Esophagus squamous epithelium (tissue), 5 donors: ENCODE measurements at regions not wholly inside any gene's neighbourhood (a gene's known extent, or its start where the extent isn't known, plus 50 kb on each side); places are given as distances from the start of the nearest gene placed in this dataset.

Experiments
- DNase-seq: peaks from one replicate; lab custom pipeline; 2025; lab: John Stamatoyannopoulos, UW
- H3K27ac ChIP-seq, 4 donors: fragments of 200-600 bp; sonication (generic); one replicate each; pipeline ENCODE4 v1.5.1; 2016 to 2019; ENCODE audit warnings: mild to moderate bottlenecking in 1 of 4
- H3K27me3 ChIP-seq, 4 donors: fragments of 200-600 bp; sonication (generic); 1 replicate in 3 of 4; 2 replicates in 1 of 4; pipeline versions ENCODE4 v1.5.1 to v1.6.0; 2017 to 2021; ENCODE audit warnings: antibody characterized with exemption in 1 of 4
- H3K36me3 ChIP-seq, 3 donors: fragments of 200-600 bp; sonication (generic); one replicate each; pipeline ENCODE4 v1.5.1; 2016 to 2019
- H3K4me1 ChIP-seq, 3 donors: fragments of 200-600 bp; sonication (generic); one replicate each; pipeline ENCODE4 v1.5.1; 2017 to 2019
- H3K4me3 ChIP-seq, 4 donors: fragments of 200-600 bp; sonication (generic); 1 replicate in 3 of 4; 2 replicates in 1 of 4; pipeline ENCODE4 v1.5.1; 2016 to 2019; ENCODE audit warnings: mild to moderate bottlenecking in 2 of 4, moderate library complexity in 1 of 4
- H3K9me3 ChIP-seq, 3 donors: fragments of 200-600 bp; sonication (generic); one replicate each; pipeline ENCODE4 v1.5.1; 2016 to 2019
- POLR2A ChIP-seq, 4 donors: fragments of 450-650 bp; IDR thresholded peaks; one replicate each; pipeline ENCODE4 v1.6.1; 2017; ENCODE audit warnings: antibody characterized with exemption in 4 of 4, mild to moderate bottlenecking in 4 of 4, moderate library complexity in 3 of 4
- WGBS, 2 donors: methylation state at CpG; one replicate each; pipeline ENCODE4 v1.1.5; 2018; 5-methylcytosine and 5-hydroxymethylcytosine counted together
- intact Hi-C: fragments of 100-400 bp; cut with DNase I; formaldehyde crosslinking; loops from one replicate; pipeline ENCODE4 v1.15.0; 2022
- TF ChIP-seq, protein P1 (sequence below), 6 experiments: fragments of 450-650 bp in 4 of 6; fragments of 200-600 bp in 2 of 6; sonication (generic) in 2 of 6; IDR thresholded peaks; one replicate each; pipeline ENCODE4 v1.5.1; 2016 to 2019; ENCODE audit warnings: antibody characterized with exemption in 6 of 6, mild to moderate bottlenecking in 4 of 6, moderate library complexity in 4 of 6
- donor health status: DM: yes; HTN: yes; CAD: no.

GRCh38 chr4:137722910-137723309 is 190.6 kb upstream of the PCDH18 start:
- H3K4me3 ChIP-seq = no peak overlapping the region

DNA sequence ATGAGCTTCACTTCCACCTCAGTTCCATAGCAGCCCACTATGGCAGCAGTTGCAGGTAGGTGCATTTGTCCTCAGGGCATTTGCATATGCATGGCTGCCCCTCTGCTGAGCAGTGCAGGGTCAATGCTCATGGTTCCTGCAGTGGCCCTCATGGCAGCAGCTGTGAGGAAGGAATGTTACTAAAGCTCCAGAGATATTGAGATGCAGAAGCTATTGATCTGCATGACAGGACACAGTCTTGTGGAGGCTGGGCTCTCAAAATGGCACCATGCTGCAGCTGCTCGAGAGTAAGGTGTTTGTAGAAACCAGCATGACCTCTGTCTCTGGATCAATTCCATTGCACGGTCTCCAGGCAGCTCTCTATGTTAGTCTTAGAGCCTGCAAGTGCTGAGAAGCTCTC is 179.2 kb upstream of the PCDH18 start:
- H3K27me3 ChIP-seq = no peaks in the 10 kb centered on the region
- intact Hi-C loops = no loop called here
- WGBS, 2 donors = 63 to 100% methylated on average over 1 to 2 of the region's 2 CpGs

More at GRCh38 chr4:137722910-137723309, 190.6 kb upstream of the PCDH18 start:
- 80 to 85% methylated on average over 1 of the region's 1 CpG for WGBS, 2 donors
- no peaks in the 10 kb centered on the region for H3K27me3 ChIP-seq
- no peaks in the 10 kb centered on the region for H3K36me3 ChIP-seq
- H3K27ac ChIP-seq = no peak overlapping the region
- no peaks in the 10 kb centered on the region for H3K4me1 ChIP-seq
- no peaks in the 10 kb centered on the region for H3K9me3 ChIP-seq
- intact Hi-C loops = no loop called here
- no peak for TF ChIP-seq POLR2A (IDR thresholded peaks at IDR 0.05)
- TF ChIP-seq, protein P1, sequence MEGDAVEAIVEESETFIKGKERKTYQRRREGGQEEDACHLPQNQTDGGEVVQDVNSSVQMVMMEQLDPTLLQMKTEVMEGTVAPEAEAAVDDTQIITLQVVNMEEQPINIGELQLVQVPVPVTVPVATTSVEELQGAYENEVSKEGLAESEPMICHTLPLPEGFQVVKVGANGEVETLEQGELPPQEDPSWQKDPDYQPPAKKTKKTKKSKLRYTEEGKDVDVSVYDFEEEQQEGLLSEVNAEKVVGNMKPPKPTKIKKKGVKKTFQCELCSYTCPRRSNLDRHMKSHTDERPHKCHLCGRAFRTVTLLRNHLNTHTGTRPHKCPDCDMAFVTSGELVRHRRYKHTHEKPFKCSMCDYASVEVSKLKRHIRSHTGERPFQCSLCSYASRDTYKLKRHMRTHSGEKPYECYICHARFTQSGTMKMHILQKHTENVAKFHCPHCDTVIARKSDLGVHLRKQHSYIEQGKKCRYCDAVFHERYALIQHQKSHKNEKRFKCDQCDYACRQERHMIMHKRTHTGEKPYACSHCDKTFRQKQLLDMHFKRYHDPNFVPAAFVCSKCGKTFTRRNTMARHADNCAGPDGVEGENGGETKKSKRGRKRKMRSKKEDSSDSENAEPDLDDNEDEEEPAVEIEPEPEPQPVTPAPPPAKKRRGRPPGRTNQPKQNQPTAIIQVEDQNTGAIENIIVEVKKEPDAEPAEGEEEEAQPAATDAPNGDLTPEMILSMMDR (IDR thresholded peaks at IDR 0.05) = no peak
- no peak for DNase-seq

DNA sequence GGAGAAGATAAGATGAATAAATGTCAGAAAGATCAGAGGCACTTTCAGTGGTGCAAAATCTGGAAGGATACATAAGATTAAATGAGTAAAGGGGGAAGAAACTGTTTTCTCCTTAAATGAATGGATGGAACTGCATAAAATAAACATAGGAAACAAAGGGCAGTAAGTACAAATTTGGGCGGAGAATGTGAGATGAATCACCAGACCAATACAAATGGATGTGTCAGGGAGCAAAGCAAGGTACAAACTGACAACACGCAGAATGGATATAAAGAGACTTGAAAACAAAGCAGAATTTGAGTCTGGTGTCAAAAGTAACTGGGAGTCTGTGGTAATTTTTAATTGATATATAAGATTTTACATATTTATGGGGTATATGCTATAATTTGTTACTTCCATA is 175.3 kb upstream of the PCDH18 start:
- Histone ChIP-seq H3K27ac (no peak overlapping the region), H3K36me3 (no peaks in the 10 kb centered on the region), H3K4me1 (peaks cover 0 to 25% (median 2%) of the 10 kb centered on the region in 3 donors), H3K27me3 (no peaks in the 10 kb centered on the region), H3K9me3 (no peaks in the 10 kb centered on the region), H3K4me3 (no peak overlapping the region)
- intact Hi-C loops = no loop called here
- 30 to 51% methylated on average over 2 of the region's 2 CpGs for WGBS, 2 donors
- TF ChIP-seq, protein P1 (IDR thresholded peaks at IDR 0.05) = no peak
- TF ChIP-seq POLR2A (IDR thresholded peaks at IDR 0.05) = no peak
- DNase-seq = no peak

More for the DNA sequence above, 179.2 kb upstream of the PCDH18 start:
- no peak for TF ChIP-seq POLR2A (IDR thresholded peaks at IDR 0.05)
- TF ChIP-seq, protein P1 (IDR thresholded peaks at IDR 0.05) = no peak
- Histone ChIP-seq H3K4me1 (peaks cover 0 to 6% (median 0%) of the 10 kb centered on the region in 3 donors), H3K27ac (no peak overlapping the region), H3K9me3 (no peaks in the 10 kb centered on the region), H3K36me3 (no peaks in the 10 kb centered on the region), H3K4me3 (no peak overlapping the region)
- DNase-seq = no peak

DNA sequence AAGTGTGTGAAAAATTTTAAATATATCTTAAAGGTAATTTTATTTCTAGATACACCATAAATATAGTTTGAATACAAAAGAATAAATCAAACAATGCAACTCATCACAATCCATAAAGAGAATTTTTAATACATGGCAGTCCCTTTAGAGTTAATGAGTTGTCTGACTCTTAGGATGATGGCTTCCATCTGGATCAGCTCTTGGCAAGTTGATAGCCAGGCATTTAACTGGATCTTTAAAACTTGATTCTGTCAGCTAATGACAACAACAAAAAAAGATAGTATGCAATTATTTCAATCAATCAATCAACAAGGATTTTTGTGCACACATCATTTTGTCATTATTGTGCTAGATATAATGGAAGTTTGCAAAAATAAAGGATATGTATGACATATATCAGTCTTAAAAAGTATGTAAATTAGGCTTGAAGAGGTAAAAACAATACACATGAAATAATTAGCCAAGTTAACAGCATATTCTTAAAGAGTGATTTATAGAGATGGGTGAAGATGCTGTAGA is 174.9 kb upstream of the PCDH18 start:
- Histone ChIP-seq H3K36me3 (no peaks in the 10 kb centered on the region), H3K27me3 (no peaks in the 10 kb centered on the region), H3K4me1 (peaks cover 0 to 29% (median 2%) of the 10 kb centered on the region in 3 donors), H3K4me3 (no peak overlapping the region), H3K9me3 (no peaks in the 10 kb centered on the region), H3K27ac (no peak overlapping the region)
- TF ChIP-seq POLR2A (IDR thresholded peaks at IDR 0.05) = no peak
- TF ChIP-seq, protein P1 (IDR thresholded peaks at IDR 0.05) = no peak
- DNase-seq = no peak
- intact Hi-C loops = no loop called here

GRCh38 chr4:137705171-137705783 is 173.0 kb upstream of the PCDH18 start:
- Histone ChIP-seq H3K36me3 (no peaks in the 10 kb centered on the region), H3K4me1 (peaks cover 0 to 29% (median 2%) of the 10 kb centered on the region in 3 donors), H3K27me3 (no peaks in the 10 kb centered on the region), H3K27ac (peak overlapping the region in 3 of 4 donors; percentile 63 to 77 (median 77)), H3K4me3 (no peak overlapping the region), H3K9me3 (no peaks in the 10 kb centered on the region)
- no peak for DNase-seq
- WGBS, 2 donors = 15 to 19% methylated on average over 3 of the region's 3 CpGs
- intact Hi-C loops = no loop called here
- no peak for TF ChIP-seq POLR2A (IDR thresholded peaks at IDR 0.05)
- TF ChIP-seq, protein P1 (IDR thresholded peaks at IDR 0.05) = no peak
